SK-N-SH (cell line): ENCODE measurements at regions not wholly inside any gene's neighbourhood (a gene's known extent, or its start where the extent isn't known, plus 50 kb on each side); places are given as distances from the start of the nearest gene placed in this dataset.

Experiments
- CTCF ChIA-PET: fragments of 300-600, 350-600 bp; formaldehyde crosslinking; extraction: SDS; loops from one replicate; lab custom pipeline; 2021; lab: Yijun Ruan, JAX
- POLR2A ChIA-PET: fragments of 350-600 bp; sonication (Branson Sonifier 250); formaldehyde crosslinking; extraction: SDS; loops from one replicate; lab custom pipeline; 2020; ENCODE audit warnings: antibody characterized with exemption, inconsistent platforms; lab: Yijun Ruan, JAX
- DNase-seq: peaks from one replicate; pipeline ENCODE4 v3.0.0; 2012
- H2AFZ ChIP-seq: fragments of 200-600 bp; sonication (generic); 2 replicates; pipeline ENCODE4 v1.8.1; 2016; ENCODE audit warnings: antibody characterized with exemption, mild to moderate bottlenecking, low read depth
- H3F3A ChIP-seq: fragments of 200-600 bp; sonication (generic); replicated peaks from 2 replicates; pipeline ENCODE3; 2016; ENCODE audit warnings: antibody characterized with exemption, mild to moderate bottlenecking; ENCODE audit not compliant: insufficient read depth
- H3K27ac ChIP-seq, 2 experiments: fragments of 200-500 bp in 1 of 2; fragments of 200-600 bp in 1 of 2; sonication (Bioruptor generic) in 1 of 2; sonication (generic), shearing (Covaris generic) in 1 of 2; 2 replicates each; pipeline versions ENCODE4 v1.5.1 to v1.6.1; 2014 to 2016; ENCODE audit warnings: low read depth in 2 of 2, inconsistent platforms in 1 of 2, low read length in 1 of 2, mild to moderate bottlenecking in 1 of 2, mixed read lengths in 1 of 2
- H3K27me3 ChIP-seq: fragments of 200-600 bp; sonication (generic), shearing (Covaris generic); 2 replicates; pipeline ENCODE4 v1.6.1; 2016; ENCODE audit warnings: mixed run types; ENCODE audit not compliant: insufficient read depth
- H3K36me3 ChIP-seq, 2 experiments: fragments of 200-500 bp in 1 of 2; fragments of 200-600 bp in 1 of 2; sonication (Bioruptor generic) in 1 of 2; sonication (generic) in 1 of 2; replicated peaks in 1 of 2; 2 replicates each; pipeline versions ENCODE3 to v1.5.1; 2014 to 2016; ENCODE audit warnings: low read length in 1 of 2, mild to moderate bottlenecking in 1 of 2; ENCODE audit not compliant: insufficient read depth in 2 of 2, control insufficient read depth in 1 of 2
- H3K4me1 ChIP-seq, 2 experiments: fragments of 200-500 bp in 1 of 2; fragments of 200-600 bp in 1 of 2; sonication (Bioruptor generic) in 1 of 2; sonication (generic), shearing (Covaris generic) in 1 of 2; 2 replicates each; pipeline versions ENCODE4 v1.5.1 to v1.6.1; 2014 to 2016; ENCODE audit warnings: low read depth in 1 of 2, low read length in 1 of 2, mixed run types in 1 of 2; ENCODE audit not compliant: insufficient read depth in 2 of 2, control insufficient read depth in 1 of 2
- H3K4me2 ChIP-seq: fragments of 200-600 bp; sonication (generic), shearing (Covaris generic); 2 replicates; pipeline ENCODE4 v1.6.1; 2017; ENCODE audit warnings: mixed run types
- H3K4me3 ChIP-seq, 2 experiments: fragments of 200-500 bp in 1 of 2; fragments of 200-600 bp in 1 of 2; sonication (Bioruptor generic) in 1 of 2; sonication (generic), shearing (Covaris generic) in 1 of 2; 2 replicates each; pipeline versions ENCODE4 v1.5.1 to v1.8.1; 2014 to 2016; ENCODE audit warnings: low read depth in 2 of 2, inconsistent platforms in 1 of 2, low read length in 1 of 2, mild to moderate bottlenecking in 1 of 2, mixed read lengths in 1 of 2, moderate library complexity in 1 of 2
- H3K79me2 ChIP-seq: fragments of 200-600 bp; sonication (generic); 2 replicates; pipeline ENCODE4 v1.8.1; 2017; ENCODE audit warnings: mild to moderate bottlenecking; ENCODE audit not compliant: insufficient read depth
- H3K9ac ChIP-seq: fragments of 200-600 bp; sonication (generic); 2 replicates; pipeline ENCODE4 v1.6.1; 2017; ENCODE audit warnings: mixed run types
- H3K9me2 ChIP-seq: fragments of 200-600 bp; sonication (generic); 2 replicates; pipeline ENCODE4 v1.6.1; 2017; ENCODE audit warnings: mixed run types
- H3K9me3 ChIP-seq: fragments of 200-600 bp; sonication (generic); 2 replicates; pipeline ENCODE4 v1.6.1; 2017; ENCODE audit warnings: mixed run types, mild to moderate bottlenecking, moderate library complexity
- H4K20me1 ChIP-seq: fragments of 200-600 bp; sonication (generic); 2 replicates; pipeline ENCODE4 v1.6.1; 2017; ENCODE audit warnings: mild to moderate bottlenecking, mixed run types; ENCODE audit not compliant: insufficient read depth
- CHD2 ChIP-seq: fragments of 150-350 bp; IDR thresholded peaks from 2 replicates; pipeline ENCODE4 v1.6.1; 2018; ENCODE audit warnings: low read length; ENCODE audit not compliant: partially characterized antibody
- CTCF ChIP-seq: fragments of 200-600 bp; sonication (generic); IDR thresholded peaks from 2 replicates; pipeline ENCODE4 v1.6.1; 2017; ENCODE audit warnings: antibody characterized with exemption, mild to moderate bottlenecking, moderate library complexity
- ELF1 ChIP-seq: IDR thresholded peaks from 2 replicates; pipeline ENCODE4 v1.4.0; 2012
- GABPA ChIP-seq: IDR thresholded peaks from 2 replicates; pipeline ENCODE4 v1.4.0; 2012; ENCODE audit warnings: low read depth, mild to moderate bottlenecking
- NFIC ChIP-seq: IDR thresholded peaks from 2 replicates; pipeline ENCODE4 v1.4.0; 2012; ENCODE audit warnings: borderline replicate concordance
- NRF1 ChIP-seq: IDR thresholded peaks from 2 replicates; pipeline ENCODE4 v1.6.1; 2012; ENCODE audit warnings: low read depth, mild to moderate bottlenecking, low read length
- RAD21 ChIP-seq: IDR thresholded peaks from 2 replicates; pipeline ENCODE4 v1.6.1; 2012; ENCODE audit warnings: mild to moderate bottlenecking, low read length
- RFX5 ChIP-seq: IDR thresholded peaks from 2 replicates; pipeline ENCODE4 v1.6.1; 2012; ENCODE audit warnings: mild to moderate bottlenecking, improper control_type of control experiment, low read length
- TAF1 ChIP-seq: IDR thresholded peaks from 2 replicates; pipeline ENCODE4 v1.6.1; 2012; ENCODE audit warnings: low read depth, mild to moderate bottlenecking, low read length, moderate library complexity, borderline replicate concordance
- TCF12 ChIP-seq: IDR thresholded peaks from 2 replicates; pipeline ENCODE4 v1.4.0; 2012
- TEAD4 ChIP-seq: IDR thresholded peaks from 2 replicates; pipeline ENCODE4 v1.4.0; 2012; ENCODE audit warnings: mild to moderate bottlenecking, borderline replicate concordance; ENCODE audit not compliant: insufficient read depth
- USF1 ChIP-seq: IDR thresholded peaks from 2 replicates; pipeline ENCODE4 v1.4.0; 2012; ENCODE audit warnings: low read depth, borderline replicate concordance
- USF2 ChIP-seq: fragments of 150-350 bp; IDR thresholded peaks from 2 replicates; pipeline ENCODE4 v1.6.1; 2017; ENCODE audit warnings: antibody characterized with exemption, low read length, low read depth, borderline replicate concordance
- YY1 ChIP-seq: IDR thresholded peaks from 2 replicates; pipeline ENCODE4 v1.4.0; 2012; ENCODE audit warnings: low read depth, mild to moderate bottlenecking
- WGBS: methylation state at CpG from one replicate; pipeline ENCODE4 v1.1.6; 2017; ENCODE audit warnings: low lambda C conversion rate; 5-methylcytosine and 5-hydroxymethylcytosine counted together
- TF ChIP-seq, protein P1 (sequence below): fragments of 150-350 bp; IDR thresholded peaks from 2 replicates; pipeline ENCODE4 v1.6.1; 2016; ENCODE audit warnings: mild to moderate bottlenecking, low read depth, low read length
- TF ChIP-seq, protein P2 (sequence below): IDR thresholded peaks from 2 replicates; pipeline ENCODE4 v1.4.0; 2012; ENCODE audit warnings: low read depth

- H3K4me2 ChIP-seq, result no peak overlapping the region
- WGBS, result 57% methylated on average over 2 of the region's 2 CpGs
- H3K4me1 ChIP-seq, result peaks cover 0 to 24% of the 10 kb centered on the region in 2 experiments; a peak in 1 of 4 replicates
- no peak overlapping the region for H3K4me3 ChIP-seq
- ChIA-PET CTCF (interaction anchor here (0.6 kb wide), 2 partner anchors 20 to 134 kb away, joined by 3 read pairs; no protein-coding TSS in a partner anchor), POLR2A (no interaction called here)
- H3K79me2 ChIP-seq, result no peaks in the 10 kb centered on the region
- no peak overlapping the region for H3K9ac ChIP-seq
- H3K9me2 ChIP-seq, result no peaks in the 10 kb centered on the region
- H2AFZ ChIP-seq, result no peak overlapping the region
- no peak for DNase-seq
- no peaks in the 10 kb centered on the region for H3K9me3 ChIP-seq
- H4K20me1 ChIP-seq, result no peaks in the 10 kb centered on the region
- H3K27ac ChIP-seq, result no peak overlapping the region
- no peaks in the 10 kb centered on the region for H3K36me3 ChIP-seq
- no peak for TF ChIP-seq USF2
- TF ChIP-seq GABPA, result no peak
- TF ChIP-seq, protein P1, sequence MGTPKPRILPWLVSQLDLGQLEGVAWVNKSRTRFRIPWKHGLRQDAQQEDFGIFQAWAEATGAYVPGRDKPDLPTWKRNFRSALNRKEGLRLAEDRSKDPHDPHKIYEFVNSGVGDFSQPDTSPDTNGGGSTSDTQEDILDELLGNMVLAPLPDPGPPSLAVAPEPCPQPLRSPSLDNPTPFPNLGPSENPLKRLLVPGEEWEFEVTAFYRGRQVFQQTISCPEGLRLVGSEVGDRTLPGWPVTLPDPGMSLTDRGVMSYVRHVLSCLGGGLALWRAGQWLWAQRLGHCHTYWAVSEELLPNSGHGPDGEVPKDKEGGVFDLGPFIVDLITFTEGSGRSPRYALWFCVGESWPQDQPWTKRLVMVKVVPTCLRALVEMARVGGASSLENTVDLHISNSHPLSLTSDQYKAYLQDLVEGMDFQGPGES, result no peak
- no peak for TF ChIP-seq NRF1
- no peak for TF ChIP-seq NFIC
- no peak for TF ChIP-seq TEAD4
- TF ChIP-seq TAF1, result no peak
- H3F3A ChIP-seq, result no peaks in the 10 kb centered on the region
- H3K27me3 ChIP-seq, result no peaks in the 10 kb centered on the region
Measured at GRCh38 chr5:174614500-174615135, 109.8 kb upstream of the MSX2 start.

DNA sequence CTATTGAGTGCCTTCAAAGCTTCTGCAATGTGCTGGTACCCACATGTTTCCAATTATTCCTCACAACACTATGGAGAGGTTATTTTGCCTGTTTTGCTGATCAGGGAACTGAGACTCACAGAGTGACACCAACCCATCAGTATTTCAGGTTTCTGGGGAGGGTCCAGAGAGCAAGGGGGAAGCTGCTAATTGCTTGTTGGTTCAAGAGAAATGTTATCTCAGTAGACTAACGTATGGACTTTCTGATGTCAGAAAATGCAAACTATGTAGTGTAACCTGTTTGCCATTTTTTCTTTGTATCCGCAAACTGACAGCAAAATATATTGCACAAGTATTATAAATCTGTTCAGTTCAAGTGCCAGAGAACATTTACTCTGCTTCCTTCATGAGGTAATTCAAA lies 108.3 kb upstream of the MSX2 start:
- Histone ChIP-seq H3K79me2 (no peaks in the 10 kb centered on the region), H3K27ac (peak overlapping the region in 1 of 2 experiments; percentile 1; a peak in 1 of 4 replicates), H4K20me1 (no peaks in the 10 kb centered on the region), H3K9me3 (no peaks in the 10 kb centered on the region), H3K9ac (no peak overlapping the region), H3K4me3 (no peak overlapping the region), H3K4me2 (no peak overlapping the region), H3K27me3 (no peaks in the 10 kb centered on the region), H2AFZ (no peak overlapping the region), H3K9me2 (no peaks in the 10 kb centered on the region), H3F3A (no peaks in the 10 kb centered on the region), H3K4me1 (peaks cover 0 to 34% of the 10 kb centered on the region in 2 experiments; a peak in 2 of 4 replicates), H3K36me3 (no peaks in the 10 kb centered on the region)
- ChIA-PET POLR2A (no interaction called here), CTCF (interaction anchor here (1.6 to 2.4 kb wide), 2 partner anchors 45 to 196 kb away, joined by 3 to 14 read pairs; no protein-coding TSS in a partner anchor)
- TF ChIP-seq GABPA (no peak), ELF1 (no peak), USF1 (no peak), TCF12 (no peak), YY1 (no peak), RAD21 (no peak), CHD2 (no peak), CTCF (no peak), RFX5 (no peak)
- TF ChIP-seq, protein P2, sequence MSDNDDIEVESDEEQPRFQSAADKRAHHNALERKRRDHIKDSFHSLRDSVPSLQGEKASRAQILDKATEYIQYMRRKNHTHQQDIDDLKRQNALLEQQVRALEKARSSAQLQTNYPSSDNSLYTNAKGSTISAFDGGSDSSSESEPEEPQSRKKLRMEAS, result no peak
- WGBS, result 52% methylated on average over 2 of the region's 2 CpGs
- DNase-seq, result peak; percentile 42
